HG02759 (cell line): ENCODE measurements at regions not wholly inside any gene's neighbourhood (a gene's known extent, or its start where the extent isn't known, plus 50 kb on each side); places are given as distances from the start of the nearest gene placed in this dataset.
"Not testable (repeated sequence)": the region's sequence is repeated elsewhere in the genome, so short reads cannot be mapped to it uniquely, and the experiment has no call there.

Source experiments
- ATAC-seq: cut with Tn5 transposase; IDR thresholded peaks from one replicate; pipeline ENCODE4 v1.9.1; 2021; ENCODE audit warnings: mild to moderate bottlenecking, moderate library complexity; ENCODE audit not compliant: unreplicated experiment

- ATAC-seq = no peak
Observed at GRCh38 chr3:161893972-161894371, 397.4 kb downstream of the OTOL1 start.

GRCh38 chr3:161894657-161895056 lies 398.0 kb downstream of the OTOL1 start:
- no peak for ATAC-seq

GRCh38 chr3:161905520-161906132 lies 409.0 kb downstream of the OTOL1 start:
- ATAC-seq = no peak

- ATAC-seq = no peak
Observed at GRCh38 chr3:161913786-161914389, 417.3 kb downstream of the OTOL1 start.

GRCh38 chr3:161914703-161915417 lies 418.3 kb downstream of the OTOL1 start:
- no peak for ATAC-seq

GRCh38 chr3:161915418-161915750 lies 418.8 kb downstream of the OTOL1 start:
- no peak for ATAC-seq

- no peak for ATAC-seq
Observed at GRCh38 chr3:161920196-161920595, 423.6 kb downstream of the OTOL1 start.

- ATAC-seq = no peak
Observed at GRCh38 chr3:161925749-161926360, 429.2 kb downstream of the OTOL1 start.

- ATAC-seq = no peak
Observed at GRCh38 chr3:161927131-161927530, 430.5 kb downstream of the OTOL1 start.

- no peak for ATAC-seq
Observed at GRCh38 chr3:161939918-161940620, 443.5 kb downstream of the OTOL1 start.

- ATAC-seq = no peak
Observed at GRCh38 chr3:161940621-161940965, 444.0 kb downstream of the OTOL1 start.

- no peak for ATAC-seq
Observed at GRCh38 chr3:161941891-161942290, 445.3 kb downstream of the OTOL1 start.

GRCh38 chr3:161943801-161944345 lies 447.3 kb downstream of the OTOL1 start:
- not testable (repeated sequence) for ATAC-seq

GRCh38 chr3:161946443-161946960 lies 449.9 kb downstream of the OTOL1 start:
- ATAC-seq = no peak

- no peak for ATAC-seq
Observed at GRCh38 chr3:161950318-161950868, 453.8 kb downstream of the OTOL1 start.

GRCh38 chr3:161957467-161957866 lies 460.9 kb downstream of the OTOL1 start:
- no peak for ATAC-seq

GRCh38 chr3:161964857-161965256 lies 468.2 kb downstream of the OTOL1 start:
- no peak for ATAC-seq

GRCh38 chr3:161969867-161970266 lies 473.3 kb downstream of the OTOL1 start:
- no peak for ATAC-seq

GRCh38 chr3:161975201-161975600 lies 478.6 kb downstream of the OTOL1 start:
- ATAC-seq = no peak

GRCh38 chr3:161977063-161977462 lies 480.5 kb downstream of the OTOL1 start:
- ATAC-seq = no peak

- ATAC-seq = no peak
Observed at GRCh38 chr3:161977850-161978249, 481.2 kb downstream of the OTOL1 start.
